ENCODE measurements at regions not wholly inside any gene's neighbourhood (a gene's known extent, or its start where the extent isn't known, plus 50 kb on each side); places are given as distances from the start of the nearest gene placed in this dataset.

- no peak overlapping the region for H3K27ac ChIP-seq (replicated peaks)
- no peak for DNase-seq
- H3K27me3 ChIP-seq (ENCODE audit: low read depth) = no peaks in the 10 kb centered on the region
- intact Hi-C loops (cut with micrococcal nuclease) = no loop called here
- no peaks in the 10 kb centered on the region for H3K36me3 ChIP-seq
- H3K4me3 ChIP-seq = no peak overlapping the region
- no peaks in the 10 kb centered on the region for H3K9me3 ChIP-seq (replicated peaks)
- no peaks in the 10 kb centered on the region for H3K4me1 ChIP-seq
- TF ChIP-seq CTCF (IDR thresholded peaks at IDR 0.05; ENCODE audit: borderline replicate concordance) = no peak
Observed at GRCh38 chr2:55782528-55783173, 89.0 kb upstream of the PNPT1 start.

GRCh38 chr2:55781542-55781941, 87.9 kb upstream of the PNPT1 start:
- H3K9me3 ChIP-seq (replicated peaks) = no peaks in the 10 kb centered on the region
- H3K27ac ChIP-seq (replicated peaks) = no peak overlapping the region
- H3K4me1 ChIP-seq = no peaks in the 10 kb centered on the region
- no peak for DNase-seq
- peak; percentile 26 for TF ChIP-seq CTCF (IDR thresholded peaks at IDR 0.05; ENCODE audit: borderline replicate concordance)
- no peaks in the 10 kb centered on the region for H3K36me3 ChIP-seq
- intact Hi-C loops (cut with micrococcal nuclease) = no loop called here
- no peaks in the 10 kb centered on the region for H3K27me3 ChIP-seq (ENCODE audit: low read depth)
- no peak overlapping the region for H3K4me3 ChIP-seq

- H3K27me3 ChIP-seq (ENCODE audit: low read depth) = no peaks in the 10 kb centered on the region
- intact Hi-C loops (cut with micrococcal nuclease) = no loop called here
- DNase-seq = no peak
- H3K36me3 ChIP-seq = no peaks in the 10 kb centered on the region
- H3K9me3 ChIP-seq (replicated peaks) = no peaks in the 10 kb centered on the region
- H3K4me3 ChIP-seq = no peak overlapping the region
- no peak overlapping the region for H3K27ac ChIP-seq (replicated peaks)
- no peak for TF ChIP-seq CTCF (IDR thresholded peaks at IDR 0.05; ENCODE audit: borderline replicate concordance)
- no peaks in the 10 kb centered on the region for H3K4me1 ChIP-seq
Observed at GRCh38 chr2:55780697-55781096, 87.1 kb upstream of the PNPT1 start.

GRCh38 chr2:55779459-55780421, 86.1 kb upstream of the PNPT1 start:
- Histone ChIP-seq H3K4me3 (no peak overlapping the region), H3K27ac (replicated peaks) (no peak overlapping the region), H3K27me3 (ENCODE audit: low read depth) (no peaks in the 10 kb centered on the region), H3K36me3 (no peaks in the 10 kb centered on the region), H3K9me3 (replicated peaks) (no peaks in the 10 kb centered on the region), H3K4me1 (no peaks in the 10 kb centered on the region)
- intact Hi-C loops (cut with micrococcal nuclease) = no loop called here
- no peak for DNase-seq
- TF ChIP-seq CTCF (IDR thresholded peaks at IDR 0.05; ENCODE audit: borderline replicate concordance) = no peak

- H3K4me1 ChIP-seq = no peaks in the 10 kb centered on the region
- H3K4me3 ChIP-seq = no peak overlapping the region
- no peaks in the 10 kb centered on the region for H3K36me3 ChIP-seq
- no peaks in the 10 kb centered on the region for H3K9me3 ChIP-seq (replicated peaks)
- H3K27ac ChIP-seq (replicated peaks) = no peak overlapping the region
- TF ChIP-seq CTCF (IDR thresholded peaks at IDR 0.05; ENCODE audit: borderline replicate concordance) = no peak
- no peak for DNase-seq
- intact Hi-C loops (cut with micrococcal nuclease) = no loop called here
- H3K27me3 ChIP-seq (ENCODE audit: low read depth) = no peaks in the 10 kb centered on the region
Observed at GRCh38 chr2:55776966-55777365, 83.3 kb upstream of the PNPT1 start.

All from left ventricle myocardium inferior (tissue), 1 donor.